NOMO-1 treated with DMSO at 0.1 percent for 48 hours (cell line): ENCODE measurements at regions not wholly inside any gene's neighbourhood (a gene's known extent, or its start where the extent isn't known, plus 50 kb on each side); places are given as distances from the start of the nearest gene placed in this dataset.
"Not testable (repeated sequence)": the region's sequence is repeated elsewhere in the genome, so short reads cannot be mapped to it uniquely, and the experiment has no call there.

Experiments used
- DNase-seq: peaks from one replicate; lab custom pipeline; 2025; ENCODE audit not compliant: unreplicated experiment; lab: John Stamatoyannopoulos, UW

GRCh38 chr15:38852188-38852587 lies 287.6 kb upstream of the RASGRP1 start:
- DNase-seq = not testable (repeated sequence)

GRCh38 chr15:38853608-38854007 lies 289.0 kb upstream of the RASGRP1 start:
- no peak for DNase-seq

GRCh38 chr15:38854506-38854905 lies 289.9 kb upstream of the RASGRP1 start:
- no peak for DNase-seq

GRCh38 chr15:38857814-38858213 lies 293.2 kb upstream of the RASGRP1 start:
- DNase-seq = no peak

GRCh38 chr15:38859574-38859973 lies 295.0 kb upstream of the RASGRP1 start:
- DNase-seq = no peak

GRCh38 chr15:38860253-38860652 lies 295.6 kb upstream of the RASGRP1 start:
- DNase-seq = peak; percentile 49

- no peak for DNase-seq
Measured at GRCh38 chr15:38860674-38861073, 296.1 kb upstream of the RASGRP1 start.

- no peak for DNase-seq
Measured at GRCh38 chr15:38861108-38861507, 296.5 kb upstream of the RASGRP1 start.

GRCh38 chr15:38862099-38862498 lies 297.5 kb upstream of the RASGRP1 start:
- DNase-seq = no peak

- no peak for DNase-seq
Measured at GRCh38 chr15:38863381-38863780, 298.8 kb upstream of the RASGRP1 start.

GRCh38 chr15:38864122-38864521 lies 299.5 kb upstream of the RASGRP1 start:
- DNase-seq = no peak

- DNase-seq = no peak
Measured at GRCh38 chr15:38864827-38865581, 300.4 kb upstream of the RASGRP1 start.

GRCh38 chr15:38867556-38867955 lies 302.9 kb upstream of the RASGRP1 start:
- no peak for DNase-seq

- no peak for DNase-seq
Measured at GRCh38 chr15:38868326-38869114, 303.9 kb upstream of the RASGRP1 start.

GRCh38 chr15:38871638-38872037 lies 307.0 kb upstream of the RASGRP1 start:
- no peak for DNase-seq

- no peak for DNase-seq
Measured at GRCh38 chr15:38872732-38873131, 308.1 kb upstream of the RASGRP1 start.

GRCh38 chr15:38873158-38873557 lies 308.5 kb upstream of the RASGRP1 start:
- DNase-seq = no peak

GRCh38 chr15:38874464-38874863 lies 309.9 kb upstream of the RASGRP1 start:
- DNase-seq = no peak

GRCh38 chr15:38876211-38876610 lies 311.6 kb upstream of the RASGRP1 start:
- no peak for DNase-seq

- DNase-seq = no peak
Measured at GRCh38 chr15:38876621-38877020, 312.0 kb upstream of the RASGRP1 start.

GRCh38 chr15:38877471-38877870 lies 312.9 kb upstream of the RASGRP1 start:
- DNase-seq = no peak

GRCh38 chr15:38878026-38878425 lies 313.4 kb upstream of the RASGRP1 start:
- DNase-seq = no peak
